HepG2 (cell line): ENCODE measurements at regions not wholly inside any gene's neighbourhood (a gene's known extent, or its start where the extent isn't known, plus 50 kb on each side); places are given as distances from the start of the nearest gene placed in this dataset.

Experiments
- MZF1 ChIP-seq: sonication (generic); formaldehyde crosslinking; IDR thresholded peaks from 2 replicates; pipeline ENCODE4 v1.8.1; 2023; ENCODE audit warnings: mild to moderate bottlenecking, missing genetic modification reagents, borderline replicate concordance
- POLR2A ChIP-seq, 2 experiments: IDR thresholded peaks; 2 replicates each; pipeline ENCODE4 v1.6.1; 2011; ENCODE audit warnings: low read depth in 2 of 2, low read length in 2 of 2, mild to moderate bottlenecking in 1 of 2, moderate library complexity in 1 of 2; ENCODE audit not compliant: insufficient read depth in 1 of 2
- POLR2AphosphoS5 ChIP-seq: IDR thresholded peaks from 2 replicates; pipeline ENCODE4 v1.6.1; 2012; ENCODE audit warnings: low read depth, low read length
- RNF2 ChIP-seq: fragments of 450-650 bp; conservative IDR thresholded peaks from 2 replicates; pipeline ENCODE4 v1.6.1; 2016; ENCODE audit warnings: low read depth
- SAFB2 ChIP-seq: sonication (generic); formaldehyde crosslinking; IDR thresholded peaks from 2 replicates; pipeline ENCODE4 v1.5.1; 2020; ENCODE audit warnings: missing genetic modification reagents, low read depth, mild to moderate bottlenecking, borderline replicate concordance
- SOX6 ChIP-seq, 2 experiments: fragments of 450-650 bp in 1 of 2; sonication (generic) in 1 of 2; formaldehyde crosslinking in 1 of 2; IDR thresholded peaks; 2 replicates each; pipeline versions ENCODE4 v1.4.0 to v1.6.1; 2017 to 2020; ENCODE audit warnings: antibody characterized with exemption in 1 of 2, mild to moderate bottlenecking in 1 of 2, missing genetic modification reagents in 1 of 2
- TF ChIP-seq, protein P1 (sequence below): sonication (generic); formaldehyde crosslinking; IDR thresholded peaks from 2 replicates; pipeline ENCODE4 v1.5.1; 2020; ENCODE audit warnings: mild to moderate bottlenecking, missing genetic modification reagents, moderate library complexity
- TF ChIP-seq, protein P2 (sequence below): sonication (generic); formaldehyde crosslinking; IDR thresholded peaks from 2 replicates; pipeline ENCODE4 v1.5.0; 2020; ENCODE audit warnings: mild to moderate bottlenecking, missing genetic modification reagents, moderate library complexity

DNA sequence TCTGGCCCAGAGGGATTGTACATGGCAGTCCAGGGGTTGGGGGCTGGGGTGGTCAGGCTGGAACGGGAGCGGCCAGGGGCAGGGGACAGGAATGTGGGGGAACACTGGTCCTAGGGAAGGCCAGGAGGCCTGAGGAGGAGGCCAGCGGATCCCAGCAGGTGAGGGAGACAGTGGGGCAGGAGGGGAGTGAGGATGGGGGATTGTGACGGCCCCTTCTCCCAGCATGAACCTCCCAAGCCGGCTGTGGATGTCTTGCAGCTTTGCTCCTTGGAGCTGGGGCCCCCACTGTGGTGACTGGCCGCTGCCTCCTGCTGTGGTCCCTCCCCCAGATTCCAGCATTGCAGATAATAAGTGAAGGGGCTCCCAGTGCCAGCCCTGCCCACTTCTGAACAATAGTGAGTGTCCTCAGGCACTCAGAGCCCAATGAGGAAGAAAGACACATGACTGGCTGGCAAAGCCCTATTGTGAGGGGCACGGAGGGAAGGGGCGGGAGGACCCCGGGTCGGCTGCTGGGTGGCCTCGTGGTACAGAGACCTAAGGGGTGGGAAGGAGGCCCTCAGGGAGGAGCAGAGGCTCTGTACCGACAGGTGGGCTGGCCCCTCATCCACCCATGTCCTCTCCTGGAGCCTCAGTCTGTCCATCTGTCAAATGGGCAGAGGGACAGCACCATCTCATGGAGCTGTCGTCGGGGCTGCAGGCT is 215.0 kb downstream of the KIF26A start:
- TF ChIP-seq, protein P1, sequence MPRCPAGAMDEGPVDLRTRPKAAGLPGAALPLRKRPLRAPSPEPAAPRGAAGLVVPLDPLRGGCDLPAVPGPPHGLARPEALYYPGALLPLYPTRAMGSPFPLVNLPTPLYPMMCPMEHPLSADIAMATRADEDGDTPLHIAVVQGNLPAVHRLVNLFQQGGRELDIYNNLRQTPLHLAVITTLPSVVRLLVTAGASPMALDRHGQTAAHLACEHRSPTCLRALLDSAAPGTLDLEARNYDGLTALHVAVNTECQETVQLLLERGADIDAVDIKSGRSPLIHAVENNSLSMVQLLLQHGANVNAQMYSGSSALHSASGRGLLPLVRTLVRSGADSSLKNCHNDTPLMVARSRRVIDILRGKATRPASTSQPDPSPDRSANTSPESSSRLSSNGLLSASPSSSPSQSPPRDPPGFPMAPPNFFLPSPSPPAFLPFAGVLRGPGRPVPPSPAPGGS (CRISPR knock-in tag): no peak
- no peak for TF ChIP-seq POLR2AphosphoS5
- TF ChIP-seq, protein P2, sequence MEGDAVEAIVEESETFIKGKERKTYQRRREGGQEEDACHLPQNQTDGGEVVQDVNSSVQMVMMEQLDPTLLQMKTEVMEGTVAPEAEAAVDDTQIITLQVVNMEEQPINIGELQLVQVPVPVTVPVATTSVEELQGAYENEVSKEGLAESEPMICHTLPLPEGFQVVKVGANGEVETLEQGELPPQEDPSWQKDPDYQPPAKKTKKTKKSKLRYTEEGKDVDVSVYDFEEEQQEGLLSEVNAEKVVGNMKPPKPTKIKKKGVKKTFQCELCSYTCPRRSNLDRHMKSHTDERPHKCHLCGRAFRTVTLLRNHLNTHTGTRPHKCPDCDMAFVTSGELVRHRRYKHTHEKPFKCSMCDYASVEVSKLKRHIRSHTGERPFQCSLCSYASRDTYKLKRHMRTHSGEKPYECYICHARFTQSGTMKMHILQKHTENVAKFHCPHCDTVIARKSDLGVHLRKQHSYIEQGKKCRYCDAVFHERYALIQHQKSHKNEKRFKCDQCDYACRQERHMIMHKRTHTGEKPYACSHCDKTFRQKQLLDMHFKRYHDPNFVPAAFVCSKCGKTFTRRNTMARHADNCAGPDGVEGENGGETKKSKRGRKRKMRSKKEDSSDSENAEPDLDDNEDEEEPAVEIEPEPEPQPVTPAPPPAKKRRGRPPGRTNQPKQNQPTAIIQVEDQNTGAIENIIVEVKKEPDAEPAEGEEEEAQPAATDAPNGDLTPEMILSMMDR (CRISPR knock-in tag): no peak
- no peak for TF ChIP-seq SOX6 (IDR thresholded peaks at IDR 0.05)
- no peak for TF ChIP-seq SOX6 (CRISPR knock-in tag; IDR thresholded peaks at IDR 0.05)
- no peak for TF ChIP-seq POLR2A (IDR thresholded peaks at IDR 0.05; ENCODE audit: insufficient read depth in 1 of 2, low read depth in 2 of 2, low read length in 2 of 2)
- TF ChIP-seq MZF1 (CRISPR knock-in tag): no peak
- no peak for TF ChIP-seq RNF2
- no peak for TF ChIP-seq SAFB2 (CRISPR knock-in tag)
